Natural killer cell (primary cell): ENCODE measurements at regions not wholly inside any gene's neighbourhood (a gene's known extent, or its start where the extent isn't known, plus 50 kb on each side); places are given as distances from the start of the nearest gene placed in this dataset.

Source experiments
- ATAC-seq, 3 donors: fragments of 150-1000 bp in 2 of 3; fragments of 200-7000 bp in 1 of 3; cut with Tn5 transposase; 1 replicate in 1 of 3; 2 replicates in 2 of 3; pipeline ENCODE4 v1.10.0; 2021; ENCODE audit warnings: mild to moderate bottlenecking in 2 of 3, moderate library complexity in 2 of 3
- DNase-seq, 2 donors: peaks; one replicate each; pipeline versions ENCODE4 v3.0.0 to v3.0.0-alpha.2; 2013 to 2021; ENCODE audit warnings: mixed read lengths in 1 of 2
- H3K27ac ChIP-seq: one replicate; pipeline ENCODE4 v1.5.1; 2013; ENCODE audit warnings: mild to moderate bottlenecking, low read length
- H3K27me3 ChIP-seq: one replicate; pipeline ENCODE4 v1.6.1; 2013; ENCODE audit warnings: low read length; ENCODE audit not compliant: control insufficient read depth, insufficient read depth
- H3K36me3 ChIP-seq: one replicate; pipeline ENCODE4 v1.6.1; 2013; ENCODE audit warnings: low read length; ENCODE audit not compliant: control insufficient read depth, insufficient read depth
- H3K4me1 ChIP-seq: one replicate; pipeline ENCODE4 v1.6.1; 2013; ENCODE audit warnings: low read length; ENCODE audit not compliant: control insufficient read depth, insufficient read depth
- H3K4me3 ChIP-seq: one replicate; pipeline ENCODE4 v1.5.1; 2013; ENCODE audit warnings: low read length
- H3K9me3 ChIP-seq: one replicate; pipeline ENCODE4 v1.6.1; 2013; ENCODE audit warnings: low read length; ENCODE audit not compliant: control insufficient read depth, insufficient read depth
- H3K27ac Mint-ChIP-seq, 2 donors: one replicate each; pipeline ENCODE4 v1.8.0; 2022; ENCODE audit warnings: mild to moderate bottlenecking in 2 of 2, mixed read lengths in 2 of 2, moderate library complexity in 1 of 2
- H3K27me3 Mint-ChIP-seq, 2 donors: one replicate each; pipeline ENCODE4 v1.8.0; 2022; ENCODE audit warnings: low read depth in 2 of 2, mixed read lengths in 2 of 2
- H3K36me3 Mint-ChIP-seq: one replicate; pipeline ENCODE4 v1.8.0; 2022; ENCODE audit warnings: mixed read lengths
- H3K4me1 Mint-ChIP-seq, 2 donors: one replicate each; pipeline ENCODE4 v1.8.0; 2022; ENCODE audit warnings: mixed read lengths in 2 of 2
- H3K4me3 Mint-ChIP-seq: one replicate; pipeline ENCODE4 v1.8.0; 2022; ENCODE audit warnings: mild to moderate bottlenecking, moderate library complexity, mixed read lengths
- H3K9me3 Mint-ChIP-seq, 2 donors: one replicate each; pipeline ENCODE4 v1.8.0; 2022; ENCODE audit warnings: mixed read lengths in 2 of 2
- CTCF ChIP-seq: fragments of 200-600 bp; IDR thresholded peaks from one replicate; pipeline ENCODE4 v1.8.0; 2022; ENCODE audit warnings: antibody characterized with exemption
- WGBS: methylation state at CpG from one replicate; pipeline ENCODE4 v1.1.7; 2013; ENCODE audit warnings: missing lambda C conversion rate; ENCODE audit not compliant: insufficient coverage; 5-methylcytosine and 5-hydroxymethylcytosine counted together
- intact Hi-C: fragments of 100-400 bp; cut with micrococcal nuclease; formaldehyde crosslinking; loops from one replicate; pipeline ENCODE4 v1.14.2; 2022

GRCh38 chrX:145715641-145716138 is 101.9 kb upstream of the SLITRK2 start:
- no peaks in the 10 kb centered on the region for H3K36me3 Mint-ChIP-seq
- no peak for TF ChIP-seq CTCF
- no peak overlapping the region for H3K4me3 ChIP-seq
- H3K4me3 Mint-ChIP-seq: no peak overlapping the region
- H3K27me3 Mint-ChIP-seq: no peaks in the 10 kb centered on the region
- no peak overlapping the region for H3K27ac Mint-ChIP-seq
- no peaks in the 10 kb centered on the region for H3K27me3 ChIP-seq
- no peaks in the 10 kb centered on the region for H3K9me3 ChIP-seq
- no peaks in the 10 kb centered on the region for H3K36me3 ChIP-seq
- DNase-seq (no peak), ATAC-seq (no peak)
- WGBS: 92% methylated on average over 5 of the region's 5 CpGs
- H3K4me1 ChIP-seq: no peaks in the 10 kb centered on the region
- H3K27ac ChIP-seq: no peak overlapping the region
- H3K9me3 Mint-ChIP-seq: peaks cover 2 to 6% of the 10 kb centered on the region in 2 donors
- H3K4me1 Mint-ChIP-seq: no peaks in the 10 kb centered on the region
- intact Hi-C loops: no loop called here

- no peaks in the 10 kb centered on the region for H3K27me3 Mint-ChIP-seq
- TF ChIP-seq CTCF: no peak
- Histone ChIP-seq H3K36me3 (no peaks in the 10 kb centered on the region), H3K4me3 (no peak overlapping the region), H3K27ac (no peak overlapping the region), H3K9me3 (no peaks in the 10 kb centered on the region), H3K27me3 (no peaks in the 10 kb centered on the region), H3K4me1 (no peaks in the 10 kb centered on the region)
- H3K27ac Mint-ChIP-seq: no peak overlapping the region
- ATAC-seq (no peak), DNase-seq (no peak)
- no peaks in the 10 kb centered on the region for H3K4me1 Mint-ChIP-seq
- H3K4me3 Mint-ChIP-seq: no peak overlapping the region
- intact Hi-C loops: no loop called here
- 100% methylated on average over 1 of the region's 2 CpGs for WGBS
- H3K9me3 Mint-ChIP-seq: peaks cover 2 to 6% of the 10 kb centered on the region in 2 donors
- no peaks in the 10 kb centered on the region for H3K36me3 Mint-ChIP-seq
Measured at GRCh38 chrX:145716226-145716625, 101.4 kb upstream of the SLITRK2 start.

- Histone ChIP-seq H3K4me3 (no peak overlapping the region), H3K27ac (no peak overlapping the region), H3K4me1 (no peaks in the 10 kb centered on the region), H3K9me3 (no peaks in the 10 kb centered on the region), H3K27me3 (no peaks in the 10 kb centered on the region), H3K36me3 (no peaks in the 10 kb centered on the region)
- Mint-ChIP-seq H3K36me3 (no peaks in the 10 kb centered on the region), H3K4me1 (no peaks in the 10 kb centered on the region), H3K27me3 (no peaks in the 10 kb centered on the region), H3K27ac (no peak overlapping the region), H3K4me3 (no peak overlapping the region), H3K9me3 (peaks cover 2 to 10% of the 10 kb centered on the region in 2 donors)
- intact Hi-C loops: no loop called here
- no peak for TF ChIP-seq CTCF
- ATAC-seq (no peak), DNase-seq (no peak)
- 75% methylated on average over 3 of the region's 5 CpGs for WGBS
Measured at GRCh38 chrX:145727476-145727875, 90.2 kb upstream of the SLITRK2 start.

- TF ChIP-seq CTCF: no peak
- H3K9me3 ChIP-seq: no peaks in the 10 kb centered on the region
- H3K4me1 ChIP-seq: no peaks in the 10 kb centered on the region
- Mint-ChIP-seq H3K4me1 (no peaks in the 10 kb centered on the region), H3K36me3 (no peaks in the 10 kb centered on the region), H3K9me3 (peaks cover 2 to 10% of the 10 kb centered on the region in 2 donors), H3K4me3 (no peak overlapping the region), H3K27me3 (no peaks in the 10 kb centered on the region), H3K27ac (no peak overlapping the region)
- DNase-seq (no peak), ATAC-seq (no peak)
- no peak overlapping the region for H3K27ac ChIP-seq
- no peaks in the 10 kb centered on the region for H3K27me3 ChIP-seq
- intact Hi-C loops: no loop called here
- 91% methylated on average over 6 of the region's 6 CpGs for WGBS
- H3K4me3 ChIP-seq: no peak overlapping the region
- H3K36me3 ChIP-seq: no peaks in the 10 kb centered on the region
Measured at GRCh38 chrX:145729635-145730034, 88.0 kb upstream of the SLITRK2 start.
